Smooth muscle cell (in vitro differentiated cells): ENCODE measurements at regions not wholly inside any gene's neighbourhood (a gene's known extent, or its start where the extent isn't known, plus 50 kb on each side); places are given as distances from the start of the nearest gene placed in this dataset.

Experiments used
- DNase-seq: peaks from one replicate; lab custom pipeline; 2025; ENCODE audit not compliant: unreplicated experiment; lab: John Stamatoyannopoulos, UW
- H2AFZ ChIP-seq: fragments of 200-600 bp; sonication (generic); 2 replicates; pipeline ENCODE4 v1.6.0; 2016; ENCODE audit warnings: antibody characterized with exemption, low read depth, mild to moderate bottlenecking
- H3F3A ChIP-seq: fragments of 200-600 bp; sonication (generic); 2 replicates; pipeline ENCODE4 v1.6.0; 2017; ENCODE audit warnings: antibody characterized with exemption, low read depth
- H3K27ac ChIP-seq: fragments of 200-600 bp; sonication (generic); 2 replicates; pipeline ENCODE4 v1.5.1; 2016; ENCODE audit warnings: low read depth, mild to moderate bottlenecking
- H3K27me3 ChIP-seq: fragments of 200-600 bp; sonication (generic); 2 replicates; pipeline ENCODE4 v1.6.1; 2016; ENCODE audit warnings: low read depth, mild to moderate bottlenecking
- H3K36me3 ChIP-seq: fragments of 200-600 bp; sonication (generic); 2 replicates; pipeline ENCODE4 v1.5.1; 2016; ENCODE audit warnings: low read depth
- H3K4me1 ChIP-seq: fragments of 200-600 bp; sonication (generic); 2 replicates; pipeline ENCODE4 v1.5.1; 2016; ENCODE audit warnings: low read depth
- H3K4me2 ChIP-seq: fragments of 200-600 bp; sonication (generic); 2 replicates; pipeline ENCODE4 v1.6.0; 2016; ENCODE audit warnings: mild to moderate bottlenecking
- H3K4me3 ChIP-seq: fragments of 200-600 bp; sonication (generic); 2 replicates; pipeline ENCODE4 v1.5.1; 2016; ENCODE audit warnings: mild to moderate bottlenecking
- H3K79me2 ChIP-seq: fragments of 200-600 bp; sonication (generic); 2 replicates; pipeline ENCODE4 v1.6.0; 2016; ENCODE audit warnings: low read depth, mild to moderate bottlenecking
- H3K9ac ChIP-seq: fragments of 200-600 bp; sonication (generic); 2 replicates; pipeline ENCODE4 v1.6.0; 2016; ENCODE audit warnings: low read depth
- H3K9me3 ChIP-seq: fragments of 200-600 bp; sonication (generic); replicated peaks from 2 replicates; pipeline ENCODE4 v1.5.1; 2016; ENCODE audit warnings: low read depth
- H4K20me1 ChIP-seq: fragments of 200-600 bp; sonication (generic); 2 replicates; pipeline ENCODE4 v1.6.0; 2016; ENCODE audit warnings: low read depth
- CTCF ChIP-seq: fragments of 200-600 bp; sonication (generic); IDR thresholded peaks from 2 replicates; pipeline ENCODE4 v1.5.1; 2017; ENCODE audit warnings: borderline replicate concordance, mild to moderate bottlenecking, antibody characterized with exemption; ENCODE audit not compliant: insufficient read depth, poor library complexity, severe bottlenecking
- WGBS: methylation state at CpG from one replicate; pipeline ENCODE4 v1.1.7; 2016; ENCODE audit warnings: low lambda C conversion rate; 5-methylcytosine and 5-hydroxymethylcytosine counted together

GRCh38 chr11:116388146-116388545, 384.6 kb downstream of the BUD13 start:
- no peaks in the 10 kb centered on the region for H3K36me3 ChIP-seq
- no peak overlapping the region for H3K27ac ChIP-seq
- H3K9me3 ChIP-seq: no peaks in the 10 kb centered on the region
- 97% methylated on average over 1 of the region's 1 CpG for WGBS
- no peak for TF ChIP-seq CTCF
- no peaks in the 10 kb centered on the region for H3K27me3 ChIP-seq
- no peak for DNase-seq
- no peak overlapping the region for H3K4me3 ChIP-seq
- H3K9ac ChIP-seq: no peak overlapping the region
- no peak overlapping the region for H3K4me2 ChIP-seq
- no peaks in the 10 kb centered on the region for H3F3A ChIP-seq
- no peaks in the 10 kb centered on the region for H3K79me2 ChIP-seq
- no peak overlapping the region for H2AFZ ChIP-seq
- H4K20me1 ChIP-seq: no peaks in the 10 kb centered on the region
- no peaks in the 10 kb centered on the region for H3K4me1 ChIP-seq

- H3K9me3 ChIP-seq: no peaks in the 10 kb centered on the region
- H3K4me2 ChIP-seq: no peak overlapping the region
- DNase-seq: no peak
- H3K79me2 ChIP-seq: no peaks in the 10 kb centered on the region
- no peaks in the 10 kb centered on the region for H3K36me3 ChIP-seq
- H3K4me3 ChIP-seq: no peak overlapping the region
- no peaks in the 10 kb centered on the region for H4K20me1 ChIP-seq
- no peak overlapping the region for H3K9ac ChIP-seq
- no peaks in the 10 kb centered on the region for H3K27me3 ChIP-seq
- H3K27ac ChIP-seq: no peak overlapping the region
- no peaks in the 10 kb centered on the region for H3F3A ChIP-seq
- no peak for TF ChIP-seq CTCF
- 88% methylated on average over 2 of the region's 2 CpGs for WGBS
- no peaks in the 10 kb centered on the region for H3K4me1 ChIP-seq
- H2AFZ ChIP-seq: no peak overlapping the region
These were observed 385.1 kb downstream of the BUD13 start for GRCh38 chr11:116387641-116388040.

- H2AFZ ChIP-seq: no peak overlapping the region
- no peak overlapping the region for H3K4me3 ChIP-seq
- no peak overlapping the region for H3K4me2 ChIP-seq
These were observed 386.6 kb downstream of the BUD13 start for GRCh38 chr11:116386118-116386699.

More at GRCh38 chr11:116386118-116386699, 386.6 kb downstream of the BUD13 start:
- no peak overlapping the region for H3K27ac ChIP-seq
- no peaks in the 10 kb centered on the region for H3K27me3 ChIP-seq
- WGBS: 94% methylated on average over 9 of the region's 9 CpGs
- no peak for TF ChIP-seq CTCF
- no peaks in the 10 kb centered on the region for H4K20me1 ChIP-seq
- no peaks in the 10 kb centered on the region for H3K4me1 ChIP-seq
- no peak for DNase-seq
- H3K79me2 ChIP-seq: no peaks in the 10 kb centered on the region
- no peak overlapping the region for H3K9ac ChIP-seq
- no peaks in the 10 kb centered on the region for H3K9me3 ChIP-seq
- no peaks in the 10 kb centered on the region for H3K36me3 ChIP-seq
- H3F3A ChIP-seq: no peaks in the 10 kb centered on the region
